ENCODE measurements at regions not wholly inside any gene's neighbourhood (a gene's known extent, or its start where the extent isn't known, plus 50 kb on each side); places are given as distances from the start of the nearest gene placed in this dataset.

GRCh38 chr11:134957540-134958335, 545.7 kb upstream of the B3GAT1 start:
- TF ChIP-seq PPARA (CRISPR knock-in tag; IDR thresholded peaks at IDR 0.05; ENCODE audit: borderline replicate concordance) (no peak), CREB5 (CRISPR knock-in tag; IDR thresholded peaks at IDR 0.05; ENCODE audit: low read depth) (no peak)
